H1 (cell line): ENCODE measurements at regions not wholly inside any gene's neighbourhood (a gene's known extent, or its start where the extent isn't known, plus 50 kb on each side); places are given as distances from the start of the nearest gene placed in this dataset.

Source experiments
- CTCF ChIA-PET: fragments of 300-600 bp; sonication (Branson Sonifier 250); formaldehyde crosslinking; loops from one replicate; lab custom pipeline; 2021; ENCODE audit not compliant: partially characterized antibody; lab: Charles Lee
- POLR2A ChIA-PET: fragments of 300-600 bp; sonication (Branson Sonifier 250); formaldehyde crosslinking; loops from one replicate; lab custom pipeline; 2021; ENCODE audit warnings: inconsistent platforms; ENCODE audit not compliant: partially characterized antibody; lab: Charles Lee
- DNase-seq, 2 experiments: peaks; one replicate each; pipeline versions ENCODE4 v3.0.0 to v3.0.0-alpha.2; 2010 to 2022; ENCODE audit warnings: low spot score in 2 of 2, low read depth in 1 of 2, mixed read lengths in 1 of 2
- FAIRE-seq: peaks from 2 replicates; lab custom pipeline; 2011; peaks lifted over from hg19 to GRCh38; lab: Jason Lieb, UNC
- H2AFZ ChIP-seq: 2 replicates; pipeline ENCODE4 v1.8.1; 2012; ENCODE audit warnings: low read length, inconsistent platforms
- H2AK5ac ChIP-seq: 2 replicates; pipeline ENCODE4 v1.6.1; 2013; ENCODE audit warnings: low read depth, low read length
- H2BK120ac ChIP-seq: replicated peaks from 2 replicates; pipeline ENCODE3; 2013; ENCODE audit warnings: low read depth, low read length, inconsistent platforms
- H2BK12ac ChIP-seq: 2 replicates; pipeline ENCODE4 v1.6.1; 2013; ENCODE audit warnings: low read depth, low read length
- H2BK15ac ChIP-seq: 2 replicates; pipeline ENCODE4 v1.6.1; 2013; ENCODE audit warnings: low read length
- H2BK20ac ChIP-seq: 2 replicates; pipeline ENCODE4 v1.6.1; 2013; ENCODE audit warnings: low read length
- H2BK5ac ChIP-seq: 2 replicates; pipeline ENCODE4 v1.6.1; 2013; ENCODE audit warnings: low read depth, low read length
- H3K14ac ChIP-seq: 2 replicates; pipeline ENCODE4 v1.6.1; 2013; ENCODE audit warnings: inconsistent platforms; ENCODE audit not compliant: insufficient read length
- H3K18ac ChIP-seq: 2 replicates; pipeline ENCODE4 v1.6.1; 2013; ENCODE audit warnings: low read length; ENCODE audit errors: extremely low read depth
- H3K23ac ChIP-seq: 2 replicates; pipeline ENCODE4 v1.6.1; 2013; ENCODE audit warnings: inconsistent platforms; ENCODE audit not compliant: insufficient read length
- H3K23me2 ChIP-seq: 2 replicates; pipeline ENCODE4 v1.6.1; 2013; ENCODE audit warnings: low read depth, low read length
- H3K27ac ChIP-seq: 2 replicates; pipeline ENCODE4 v1.6.1; 2011; ENCODE audit warnings: low read depth, low read length, inconsistent platforms
- H3K27me3 ChIP-seq, 4 experiments: replicated peaks in 1 of 4; 1 replicate in 1 of 4; 2 replicates in 3 of 4; pipeline versions ENCODE4 v1.6.1 to v1.8.1; 2011 to 2013; ENCODE audit warnings: low read length in 3 of 4, mild to moderate bottlenecking in 3 of 4, inconsistent platforms in 2 of 4, mixed read lengths in 2 of 4, moderate library complexity in 1 of 4; ENCODE audit not compliant: control insufficient read depth in 3 of 4, insufficient read depth in 3 of 4; ENCODE audit errors: extremely low read depth in 1 of 4
- H3K36me3 ChIP-seq, 4 experiments: 2 replicates each; pipeline versions ENCODE4 v1.6.1 to v1.8.1; 2011 to 2013; ENCODE audit warnings: mild to moderate bottlenecking in 4 of 4, low read length in 3 of 4, moderate library complexity in 2 of 4, control low read depth in 1 of 4, inconsistent platforms in 1 of 4; ENCODE audit not compliant: insufficient read depth in 4 of 4, control insufficient read depth in 2 of 4
- H3K4ac ChIP-seq: replicated peaks from 2 replicates; pipeline ENCODE3; 2013; ENCODE audit warnings: low read length, low read depth, mixed read lengths, inconsistent platforms; ENCODE audit not compliant: insufficient read length
- H3K4me1 ChIP-seq, 4 experiments: replicated peaks in 1 of 4; 1 replicate in 1 of 4; 2 replicates in 3 of 4; pipeline versions ENCODE4 v1.6.1 to v1.8.1; 2011 to 2013; ENCODE audit warnings: low read length in 3 of 4, inconsistent platforms in 2 of 4, mixed read lengths in 1 of 4; ENCODE audit not compliant: insufficient read depth in 4 of 4, control insufficient read depth in 3 of 4
- H3K4me2 ChIP-seq, 2 experiments: 2 replicates each; pipeline versions ENCODE4 v1.6.1 to v1.8.1; 2011 to 2013; ENCODE audit warnings: low read depth in 2 of 2, low read length in 2 of 2, control low read depth in 1 of 2, inconsistent platforms in 1 of 2, mild to moderate bottlenecking in 1 of 2; ENCODE audit not compliant: insufficient read depth in 1 of 2
- H3K4me3 ChIP-seq, 4 experiments: fragments of 200-600, 300-600 bp in 1 of 4; sonication (generic), shearing (Covaris generic), sonication (Bioruptor Twin) in 1 of 4; 2 replicates each; pipeline versions ENCODE4 v1.5.1 to v1.8.1; 2011 to 2016; ENCODE audit warnings: low read length in 4 of 4, low read depth in 3 of 4, control low read depth in 2 of 4, inconsistent platforms in 2 of 4, mild to moderate bottlenecking in 2 of 4, mixed read lengths in 1 of 4, moderate library complexity in 1 of 4; ENCODE audit not compliant: insufficient read depth in 2 of 4; ENCODE audit errors: extremely low read depth in 1 of 4
- H3K56ac ChIP-seq: replicated peaks from 2 replicates; pipeline ENCODE3; 2013; ENCODE audit warnings: low read depth, mild to moderate bottlenecking, mixed read lengths, low read length, inconsistent platforms; ENCODE audit not compliant: insufficient read length
- H3K79me1 ChIP-seq: 2 replicates; pipeline ENCODE4 v1.6.1; 2013; ENCODE audit warnings: low read depth, low read length, control low read depth
- H3K79me2 ChIP-seq, 2 experiments: 2 replicates each; pipeline versions ENCODE4 v1.6.1 to v1.8.1; 2012 to 2013; ENCODE audit warnings: low read length in 2 of 2, mild to moderate bottlenecking in 2 of 2, inconsistent platforms in 1 of 2; ENCODE audit not compliant: insufficient read depth in 2 of 2, control insufficient read depth in 1 of 2
- H3K9ac ChIP-seq, 4 experiments: replicated peaks in 1 of 4; 1 replicate in 1 of 4; 2 replicates in 3 of 4; pipeline versions ENCODE4 v1.6.1 to v1.8.1; 2011 to 2013; ENCODE audit warnings: low read depth in 3 of 4, low read length in 3 of 4, control low read depth in 2 of 4, mild to moderate bottlenecking in 2 of 4, moderate library complexity in 2 of 4, inconsistent platforms in 1 of 4; ENCODE audit errors: extremely low read depth in 1 of 4
- H3K9me3 ChIP-seq, 2 experiments: 2 replicates each; pipeline versions ENCODE4 v1.6.1 to v1.8.1; 2012 to 2013; ENCODE audit warnings: mild to moderate bottlenecking in 2 of 2, moderate library complexity in 2 of 2, control low read depth in 1 of 2, inconsistent platforms in 1 of 2, low read depth in 1 of 2, low read length in 1 of 2, mixed read lengths in 1 of 2; ENCODE audit not compliant: insufficient read depth in 2 of 2
- H4K20me1 ChIP-seq, 2 experiments: replicated peaks in 1 of 2; 2 replicates each; pipeline versions ENCODE3 to v1.8.1; 2011 to 2013; ENCODE audit warnings: inconsistent platforms in 2 of 2, low read length in 2 of 2, mild to moderate bottlenecking in 1 of 2; ENCODE audit not compliant: insufficient read depth in 2 of 2, control insufficient read depth in 1 of 2
- H4K5ac ChIP-seq: 2 replicates; pipeline ENCODE4 v1.6.1; 2013; ENCODE audit warnings: low read length, low read depth, mixed read lengths, inconsistent platforms; ENCODE audit not compliant: insufficient read length
- H4K8ac ChIP-seq: 2 replicates; pipeline ENCODE4 v1.8.0; 2013; ENCODE audit warnings: mild to moderate bottlenecking, moderate library complexity, low read length, inconsistent platforms; ENCODE audit not compliant: insufficient read depth; ENCODE audit errors: extremely low read depth
- H4K91ac ChIP-seq: replicated peaks from 2 replicates; pipeline ENCODE3; 2013; ENCODE audit warnings: low read length, mixed read lengths, inconsistent platforms; ENCODE audit not compliant: insufficient read length
- ASH2L ChIP-seq: fragments of 200-600, 300-600 bp; sonication (generic); IDR thresholded peaks from one replicate; pipeline ENCODE4 v1.7.1; 2017; ENCODE audit warnings: low read length
- BACH1 ChIP-seq: IDR thresholded peaks from 2 replicates; pipeline ENCODE4 v1.6.1; 2012; ENCODE audit warnings: low read length, improper control_type of control experiment
- CBX8 ChIP-seq: fragments of 300-800, 300-1000 bp; sonication (generic); IDR thresholded peaks from 2 replicates; pipeline ENCODE4 v1.7.1; 2016; ENCODE audit warnings: low read depth, low read length, borderline replicate concordance
- CHD2 ChIP-seq: IDR thresholded peaks from 2 replicates; pipeline ENCODE4 v1.6.1; 2012; ENCODE audit warnings: low read length, improper control_type of control experiment
- CTCF ChIP-seq, 3 experiments: IDR thresholded peaks; 1 replicate in 2 of 3; 2 replicates in 1 of 3; pipeline versions ENCODE4 v1.5.1 to v1.6.1; 2011; ENCODE audit warnings: low read length in 3 of 3, mild to moderate bottlenecking in 3 of 3, inconsistent platforms in 2 of 3, low read depth in 1 of 3, moderate library complexity in 1 of 3; ENCODE audit not compliant: insufficient read depth in 1 of 3; ENCODE audit errors: control extremely low read depth in 1 of 3
- HDAC2 ChIP-seq, 2 experiments: fragments of 300-600 bp in 1 of 2; sonication (generic) in 1 of 2; IDR thresholded peaks; 2 replicates each; pipeline ENCODE4 v1.6.1; 2011 to 2012; ENCODE audit warnings: low read depth in 2 of 2, low read length in 2 of 2, mild to moderate bottlenecking in 2 of 2, moderate library complexity in 2 of 2, borderline replicate concordance in 1 of 2, inconsistent platforms in 1 of 2
- MAFK ChIP-seq: IDR thresholded peaks from 2 replicates; pipeline ENCODE4 v1.6.1; 2012; ENCODE audit warnings: low read depth, mild to moderate bottlenecking, improper control_type of control experiment, low read length
- POU5F1 ChIP-seq: IDR thresholded peaks from 2 replicates; pipeline ENCODE4 v1.6.1; 2011; ENCODE audit warnings: low read depth, mild to moderate bottlenecking, low read length, moderate library complexity
- RNF2 ChIP-seq: fragments of 200-900, 300-1000 bp; sonication (generic); IDR thresholded peaks from 2 replicates; pipeline ENCODE4 v1.7.1; 2016; ENCODE audit warnings: borderline replicate concordance, low read depth, mild to moderate bottlenecking, antibody characterized with exemption, low read length; ENCODE audit not compliant: poor library complexity, severe bottlenecking; ENCODE audit errors: missing control alignments
- RXRA ChIP-seq: IDR thresholded peaks from 2 replicates; pipeline ENCODE4 v1.6.1; 2011; ENCODE audit warnings: low read depth, mild to moderate bottlenecking, low read length, moderate library complexity; ENCODE audit not compliant: insufficient read depth
- SUZ12 ChIP-seq: fragments of 200-600 bp; sonication (generic); IDR thresholded peaks from 2 replicates; pipeline ENCODE4 v1.6.1; 2012; ENCODE audit warnings: mild to moderate bottlenecking, inconsistent platforms, low read length, moderate library complexity, mixed read lengths
- TAF1 ChIP-seq: IDR thresholded peaks from 2 replicates; pipeline ENCODE4 v1.6.1; 2011; ENCODE audit warnings: mild to moderate bottlenecking, low read depth, low read length
- TCF12 ChIP-seq: IDR thresholded peaks from 2 replicates; pipeline ENCODE4 v1.6.1; 2011; ENCODE audit warnings: low read depth, mild to moderate bottlenecking, low read length
- WGBS, 2 experiments: shearing (Covaris generic) in 1 of 2; methylation state at CpG; one replicate each; pipeline versions ENCODE4 v1.1.6 to v1.1.7; 2013 to 2015; ENCODE audit warnings: low lambda C conversion rate in 2 of 2, mixed read lengths in 2 of 2, inconsistent platforms in 1 of 2, low coverage in 1 of 2, missing lambda C conversion rate in 1 of 2; ENCODE audit not compliant: insufficient replicate concordance in 2 of 2, insufficient coverage in 1 of 2, insufficient read length in 1 of 2; ENCODE audit errors: extremely low coverage in 1 of 2, missing lambda C conversion rate in 1 of 2; 5-methylcytosine and 5-hydroxymethylcytosine counted together

GRCh38 chr3:83039422-83039821 is 1278.0 kb upstream of the GBE1 start:
- Histone ChIP-seq H3K23me2 (no peaks in the 10 kb centered on the region), H3K4me2 (no peak overlapping the region), H3K4me1 (no peaks in the 10 kb centered on the region), H3K9me3 (no peaks in the 10 kb centered on the region; a peak in 1 of 4 replicates), H3K9ac (no peak overlapping the region), H2AK5ac (no peak overlapping the region), H3K4ac (no peak overlapping the region), H3K14ac (no peak overlapping the region), H2BK5ac (no peak overlapping the region), H2BK120ac (no peak overlapping the region), H2BK15ac (no peak overlapping the region), H4K20me1 (no peaks in the 10 kb centered on the region), H3K27ac (no peak overlapping the region), H4K5ac (no peak overlapping the region), H3K27me3 (no peaks in the 10 kb centered on the region), H2BK12ac (no peak overlapping the region), H3K36me3 (no peaks in the 10 kb centered on the region), H3K4me3 (no peak overlapping the region), H4K8ac (no peak overlapping the region), H3K56ac (no peak overlapping the region), H3K79me1 (no peaks in the 10 kb centered on the region), H3K23ac (no peak overlapping the region), H3K79me2 (no peaks in the 10 kb centered on the region), H3K18ac (no peak overlapping the region), H2AFZ (0 out of 2 replicates have a peak overlapping the region, but pooled peaks have one; percentile 40), H2BK20ac (no peak overlapping the region), H4K91ac (no peak overlapping the region)
- FAIRE-seq (no peak), DNase-seq (no peak)
- 83% methylated on average over 1 of the region's 1 CpG; no CpG with 5 or more reads in 1 of the 2 experiments for WGBS, 2 experiments
- ChIA-PET CTCF (no interaction called here), POLR2A (no interaction called here)
- no peak for TF ChIP-seq POU5F1
- no peak for TF ChIP-seq CTCF (IDR thresholded peaks at IDR 0.05; ENCODE audit: control extremely low read depth in 1 of 3, insufficient read depth in 1 of 3, low read depth in 1 of 3, low read length in 3 of 3)
- no peak for TF ChIP-seq SUZ12
- TF ChIP-seq TCF12, result no peak
- no peak for TF ChIP-seq TAF1
- TF ChIP-seq BACH1, result no peak
- no peak for TF ChIP-seq RXRA
- no peak for TF ChIP-seq CHD2
- no peak for TF ChIP-seq ASH2L
- TF ChIP-seq CBX8, result no peak
- no peak for TF ChIP-seq RNF2
- TF ChIP-seq MAFK, result no peak
- no peak for TF ChIP-seq HDAC2 (IDR thresholded peaks at IDR 0.05; ENCODE audit: borderline replicate concordance in 1 of 2, low read depth in 2 of 2, low read length in 2 of 2)
